HG02610 (cell line): ENCODE measurements at regions not wholly inside any gene's neighbourhood (a gene's known extent, or its start where the extent isn't known, plus 50 kb on each side); places are given as distances from the start of the nearest gene placed in this dataset.

Experiments used
- ATAC-seq: cut with Tn5 transposase; IDR thresholded peaks from one replicate; pipeline ENCODE4 v1.9.1; 2021; ENCODE audit warnings: mild to moderate bottlenecking, moderate library complexity; ENCODE audit not compliant: unreplicated experiment

GRCh38 chr12:24307153-24307552, 357.7 kb upstream of the SOX5 start:
- ATAC-seq, result no peak

- ATAC-seq, result no peak
Measured at GRCh38 chr12:24306001-24306400, 356.5 kb upstream of the SOX5 start.

GRCh38 chr12:24304285-24304684, 354.8 kb upstream of the SOX5 start:
- ATAC-seq, result no peak

GRCh38 chr12:24302708-24303107, 353.2 kb upstream of the SOX5 start:
- ATAC-seq, result no peak

GRCh38 chr12:24297516-24297915, 348.0 kb upstream of the SOX5 start:
- no peak for ATAC-seq

- no peak for ATAC-seq
Measured at GRCh38 chr12:24293549-24293948, 344.1 kb upstream of the SOX5 start.

GRCh38 chr12:24287963-24288362, 338.5 kb upstream of the SOX5 start:
- ATAC-seq, result no peak

- ATAC-seq, result no peak
Measured at GRCh38 chr12:24285448-24285847, 336.0 kb upstream of the SOX5 start.

- no peak for ATAC-seq
Measured at GRCh38 chr12:24281341-24281740, 331.9 kb upstream of the SOX5 start.

GRCh38 chr12:24280056-24280842, 330.8 kb upstream of the SOX5 start:
- ATAC-seq, result no peak

GRCh38 chr12:24278832-24279231, 329.4 kb upstream of the SOX5 start:
- no peak for ATAC-seq

- ATAC-seq, result no peak
Measured at GRCh38 chr12:24270965-24271364, 321.5 kb upstream of the SOX5 start.

- no peak for ATAC-seq
Measured at GRCh38 chr12:24270464-24270863, 321.0 kb upstream of the SOX5 start.

GRCh38 chr12:24268663-24269186, 319.3 kb upstream of the SOX5 start:
- ATAC-seq, result no peak

- no peak for ATAC-seq
Measured at GRCh38 chr12:24266982-24267381, 317.5 kb upstream of the SOX5 start.

GRCh38 chr12:24256684-24257083, 307.2 kb upstream of the SOX5 start:
- no peak for ATAC-seq

- no peak for ATAC-seq
Measured at GRCh38 chr12:24255920-24256665, 306.6 kb upstream of the SOX5 start.

- ATAC-seq, result no peak
Measured at GRCh38 chr12:24252602-24253001, 303.1 kb upstream of the SOX5 start.

GRCh38 chr12:24246934-24247333, 297.5 kb upstream of the SOX5 start:
- no peak for ATAC-seq

- no peak for ATAC-seq
Measured at GRCh38 chr12:24246376-24246775, 296.9 kb upstream of the SOX5 start.

- ATAC-seq, result no peak
Measured at GRCh38 chr12:24244801-24245200, 295.3 kb upstream of the SOX5 start.

GRCh38 chr12:24244231-24244630, 294.8 kb upstream of the SOX5 start:
- no peak for ATAC-seq
